HPDE6-E6E7 (cell line): ENCODE measurements at regions not wholly inside any gene's neighbourhood (a gene's known extent, or its start where the extent isn't known, plus 50 kb on each side); places are given as distances from the start of the nearest gene placed in this dataset.
"Not testable (repeated sequence)": the region's sequence is repeated elsewhere in the genome, so short reads cannot be mapped to it uniquely, and the experiment has no call there.

Source experiments
- DNase-seq: peaks from one replicate; pipeline ENCODE4 v3.0.0; 2011; ENCODE audit warnings: missing footprints; ENCODE audit errors: extremely low spot score

DNA sequence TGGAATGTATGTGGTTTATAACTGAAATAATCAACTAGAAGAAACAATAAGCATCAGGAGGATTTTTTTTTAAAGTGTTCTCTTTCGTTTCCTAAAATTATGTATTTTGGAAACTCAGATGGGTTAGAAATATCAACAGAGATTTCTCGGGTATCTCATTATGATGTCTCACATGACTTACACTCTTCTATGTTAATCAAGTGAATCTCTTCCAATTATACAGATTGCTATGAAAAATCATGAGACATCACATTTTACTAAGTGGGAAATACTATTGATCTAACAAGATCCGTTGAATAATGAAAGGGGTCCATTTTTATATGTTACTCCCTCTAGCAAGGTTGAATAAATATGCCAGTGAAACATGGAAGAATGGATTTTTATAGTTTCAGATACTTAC, 54.7 kb upstream of the NRIP1 start:
- DNase-seq: no peak

DNA sequence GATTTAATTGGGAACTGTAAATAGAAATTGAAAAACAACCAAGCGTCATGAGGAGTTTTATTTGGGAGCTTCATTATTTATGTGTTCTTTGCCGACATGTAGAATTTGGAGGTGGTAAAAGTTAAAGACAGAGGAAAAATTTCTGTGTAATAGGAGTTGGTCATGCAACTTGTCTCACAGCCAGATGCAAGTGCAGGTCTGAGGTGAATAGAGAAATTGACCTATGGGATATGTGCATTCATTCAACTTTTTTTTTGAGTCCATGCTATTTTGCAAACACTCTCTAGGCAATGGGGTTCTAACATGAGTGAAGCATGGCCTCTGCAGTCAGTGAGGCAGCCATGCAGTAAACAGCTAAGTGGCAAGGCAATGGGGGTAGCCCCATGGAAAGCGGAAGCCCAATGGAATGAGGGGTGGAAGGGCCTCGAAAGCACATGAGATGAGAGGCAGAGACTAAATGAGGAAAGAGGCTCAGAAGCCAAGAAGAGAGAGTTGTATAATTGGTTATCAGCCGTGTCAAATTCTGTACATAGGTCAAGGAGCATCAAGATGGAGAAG, 56.4 kb upstream of the NRIP1 start:
- DNase-seq: no peak

DNA sequence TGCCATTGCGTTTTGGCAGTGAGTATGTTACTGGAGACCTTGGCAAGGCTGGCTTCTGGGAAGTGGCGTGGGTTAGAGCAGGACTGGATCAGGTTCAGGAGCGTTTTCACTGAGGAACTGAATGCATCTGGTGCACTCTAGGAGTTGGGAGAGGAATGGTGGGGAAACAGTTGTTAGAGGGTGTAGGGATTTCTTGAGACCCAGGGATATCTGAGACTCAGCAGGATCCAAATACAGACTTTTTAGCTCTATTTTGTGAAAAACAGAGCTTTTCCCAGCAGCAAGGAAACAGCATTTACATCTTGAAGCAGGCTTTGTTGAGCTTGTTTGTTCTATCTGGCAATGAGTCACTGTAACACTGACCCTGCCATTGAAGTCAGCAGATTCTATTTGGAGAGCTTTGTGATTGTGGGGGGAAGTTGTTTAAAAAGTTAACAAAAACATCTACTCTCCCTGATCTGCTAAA, 56.9 kb upstream of the NRIP1 start:
- no peak for DNase-seq

DNA sequence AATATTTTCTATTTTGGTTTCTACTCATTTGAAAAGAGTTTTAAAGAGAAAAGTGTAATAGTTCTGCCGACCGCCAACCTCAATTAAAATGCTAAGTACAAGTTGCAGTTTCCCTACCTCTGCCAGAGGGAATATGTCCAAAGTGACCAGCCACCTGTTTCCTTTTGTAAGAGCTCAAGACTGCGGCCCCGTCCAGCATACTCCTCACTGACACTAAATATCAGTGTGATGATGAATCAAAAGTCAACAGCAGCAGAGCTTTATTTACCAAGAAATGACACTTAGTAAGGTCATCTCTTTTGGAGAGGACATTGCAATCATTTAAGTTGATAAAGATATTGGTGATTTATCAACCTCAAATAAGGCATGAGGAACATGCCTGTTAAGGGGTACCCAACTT, 57.4 kb upstream of the NRIP1 start:
- DNase-seq: no peak

DNA sequence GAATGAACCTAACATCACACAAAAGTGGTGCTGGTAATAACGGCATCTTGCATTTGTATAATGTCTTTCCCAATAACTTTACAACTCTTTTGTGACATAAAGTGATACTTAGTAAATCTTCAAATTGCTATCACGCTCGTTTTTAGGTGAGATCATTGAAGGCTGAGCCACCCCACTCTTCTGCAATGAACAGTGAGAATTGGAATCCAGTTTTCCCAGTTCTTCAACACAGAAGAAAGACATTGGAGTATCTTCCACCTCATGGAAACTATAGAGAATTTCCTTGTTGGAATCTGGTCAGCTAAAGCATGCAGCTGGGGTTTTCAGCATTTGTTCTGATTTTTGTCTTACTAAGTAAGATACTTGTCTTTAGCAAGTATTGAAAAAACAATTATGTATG, 59.9 kb upstream of the NRIP1 start:
- DNase-seq: no peak

DNA sequence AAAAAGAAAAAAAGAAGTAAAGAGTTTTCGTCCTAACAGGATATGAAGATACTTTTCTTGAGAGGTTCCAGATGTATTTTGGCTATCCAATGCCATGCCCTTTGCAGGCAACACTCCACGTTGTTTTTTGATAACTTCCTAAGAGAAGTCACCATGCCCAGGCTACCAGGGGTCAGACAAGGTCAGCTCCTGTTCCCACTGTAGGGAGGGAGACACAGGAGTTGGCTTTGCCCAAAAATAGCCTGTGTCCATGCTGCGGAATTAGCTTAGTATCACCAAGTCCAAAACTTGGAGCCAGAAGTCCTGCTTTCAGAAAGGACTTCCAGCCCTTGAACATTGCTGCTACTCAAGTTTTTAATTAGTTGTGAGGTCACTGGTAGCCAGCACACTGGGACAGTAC, 62.1 kb upstream of the NRIP1 start:
- DNase-seq: no peak

DNA sequence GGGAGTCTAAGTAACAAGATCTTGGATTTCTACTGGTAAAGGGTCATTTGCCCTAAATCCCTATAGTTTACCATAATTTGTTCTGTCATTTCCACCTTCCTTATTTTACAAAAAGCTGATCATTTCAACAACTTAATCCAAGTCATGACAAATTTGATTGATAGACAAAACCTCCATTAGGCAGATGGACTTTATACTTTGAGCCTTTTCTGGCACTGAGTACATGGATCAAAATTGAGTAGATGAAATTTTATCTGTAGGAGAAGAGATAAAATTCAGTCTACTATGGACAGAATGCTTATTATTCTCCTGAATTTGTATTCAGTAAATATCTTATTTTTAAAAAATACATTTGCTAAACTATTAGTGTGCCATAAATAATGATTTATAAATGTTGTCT, 62.6 kb upstream of the NRIP1 start:
- no peak for DNase-seq

DNA sequence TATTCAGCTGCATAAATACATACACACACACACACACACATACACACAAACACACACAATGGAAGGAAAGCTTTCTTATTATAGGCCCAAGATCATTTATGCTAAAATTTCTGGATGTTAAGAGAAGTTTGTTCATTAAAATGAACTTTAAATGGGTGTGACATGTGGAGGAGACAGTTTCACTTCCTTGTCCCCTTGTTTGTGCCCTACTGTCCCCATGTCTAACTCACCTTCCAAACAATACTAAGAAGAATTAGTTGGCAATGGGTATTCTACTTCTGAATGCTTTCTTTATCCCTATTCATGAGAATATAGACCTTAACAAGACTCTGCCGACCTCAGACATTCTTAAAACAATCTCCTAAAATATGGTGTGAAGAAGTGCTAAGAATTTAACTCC, 63.5 kb upstream of the NRIP1 start:
- DNase-seq: no peak

DNA sequence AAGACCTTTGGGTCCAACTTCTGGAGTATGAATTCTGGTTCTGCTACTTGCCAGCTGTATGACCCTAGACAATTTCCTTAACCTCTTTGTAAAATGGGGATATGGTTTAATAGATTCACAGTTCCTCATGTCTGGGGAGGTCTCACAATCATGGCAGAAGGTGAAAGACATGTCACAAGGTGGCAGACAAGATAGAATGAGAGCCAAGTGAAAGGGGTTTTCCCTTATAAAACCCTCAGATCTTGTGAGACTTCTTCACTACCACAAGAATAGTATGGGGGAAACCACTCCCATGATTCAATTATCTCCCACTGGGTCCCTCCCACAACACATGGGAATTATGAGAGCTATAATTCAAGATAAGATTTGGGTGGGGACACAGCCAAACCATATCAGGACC, 63.9 kb upstream of the NRIP1 start:
- DNase-seq: not testable (repeated sequence)

DNA sequence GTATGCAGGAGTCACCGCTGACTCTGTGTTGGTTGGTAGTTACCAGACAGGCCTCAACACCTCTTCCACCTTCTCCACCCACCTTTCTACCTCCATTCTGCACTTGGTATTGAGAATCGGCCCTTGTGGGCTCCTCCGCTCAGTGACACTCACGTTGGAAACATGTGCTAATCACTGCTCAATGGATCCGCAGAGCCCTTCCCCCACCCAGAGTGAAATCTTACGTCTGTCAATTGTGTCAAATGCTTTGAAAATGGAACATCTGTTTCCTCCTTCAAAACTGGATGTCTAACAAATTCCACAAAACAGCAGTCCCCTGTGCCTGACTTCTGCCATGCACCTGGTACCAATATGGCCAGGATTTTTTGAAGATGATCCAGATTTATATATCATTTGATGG, 65.5 kb upstream of the NRIP1 start:
- no peak for DNase-seq

DNA sequence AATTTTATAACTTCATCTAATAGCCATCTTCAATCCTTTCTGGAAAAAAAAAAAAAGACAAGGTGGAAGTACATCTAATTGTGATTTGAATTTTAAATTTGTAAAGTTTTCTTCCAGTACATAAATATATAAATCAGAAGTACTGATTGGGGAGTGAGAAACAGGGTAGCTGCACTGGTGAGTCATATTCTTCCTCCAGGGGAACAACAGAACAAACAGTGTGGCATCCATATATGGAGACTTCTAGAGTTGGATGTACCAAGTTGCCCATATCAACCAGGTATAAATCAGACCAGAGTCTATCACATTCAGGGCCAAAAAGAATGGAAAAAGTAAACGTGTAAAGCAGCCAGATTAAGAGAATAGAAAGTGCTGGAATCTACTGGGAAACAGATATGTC, 66.0 kb upstream of the NRIP1 start:
- DNase-seq: no peak

DNA sequence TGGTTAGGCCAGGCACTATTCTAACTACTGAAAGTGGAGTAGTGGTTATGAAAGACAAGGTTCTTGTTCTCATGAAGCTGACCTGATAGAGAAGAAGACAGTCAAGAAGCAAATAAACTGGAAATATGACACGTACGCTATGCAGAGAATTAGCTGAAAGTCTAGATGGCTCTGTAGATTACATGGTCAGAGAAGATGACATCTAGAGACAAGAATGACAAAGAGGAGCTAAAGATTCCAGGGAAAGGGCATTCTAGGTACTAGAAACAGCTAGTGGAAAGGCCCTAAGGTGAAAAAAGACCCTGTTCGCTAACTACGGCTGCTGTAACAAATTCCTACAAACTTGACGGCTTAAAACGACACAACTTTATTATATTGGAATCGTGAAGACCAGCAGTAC, 68.0 kb upstream of the NRIP1 start:
- no peak for DNase-seq

DNA sequence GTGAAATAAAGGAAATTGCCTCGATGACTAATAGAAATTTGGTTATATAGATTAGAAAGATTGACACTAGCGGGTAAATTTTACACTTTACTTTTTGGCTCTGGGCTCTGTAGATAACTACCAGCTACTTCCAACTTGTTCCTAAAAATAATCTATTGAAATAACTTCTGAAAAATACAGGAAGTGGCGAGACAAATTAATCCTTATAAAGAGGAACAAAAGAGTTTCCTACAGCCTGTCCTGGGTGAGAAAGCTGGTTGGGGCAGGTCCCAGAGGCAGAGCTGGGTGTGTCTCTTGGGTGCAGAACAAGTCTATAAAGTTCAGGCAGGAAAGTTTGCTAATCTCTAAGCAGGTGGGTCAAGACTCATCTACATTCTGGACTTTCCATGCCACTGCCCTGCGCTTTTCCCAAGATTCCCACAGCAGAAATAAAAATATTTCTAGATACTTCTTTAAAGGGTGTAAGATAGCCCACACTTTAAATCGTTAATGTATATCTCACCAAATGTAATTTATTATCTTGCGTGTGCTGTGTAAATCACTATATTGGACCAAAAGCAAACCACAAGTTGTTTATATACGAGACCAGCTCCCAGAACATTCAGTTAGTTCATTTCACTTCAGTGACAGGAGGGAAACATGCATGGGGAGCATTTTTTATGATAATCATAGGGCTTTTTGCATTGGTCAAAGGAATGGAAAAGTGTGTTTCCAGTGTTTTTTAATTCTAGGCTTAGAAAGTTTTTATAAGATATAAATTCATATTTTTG, 70.1 kb upstream of the NRIP1 start:
- no peak for DNase-seq

DNA sequence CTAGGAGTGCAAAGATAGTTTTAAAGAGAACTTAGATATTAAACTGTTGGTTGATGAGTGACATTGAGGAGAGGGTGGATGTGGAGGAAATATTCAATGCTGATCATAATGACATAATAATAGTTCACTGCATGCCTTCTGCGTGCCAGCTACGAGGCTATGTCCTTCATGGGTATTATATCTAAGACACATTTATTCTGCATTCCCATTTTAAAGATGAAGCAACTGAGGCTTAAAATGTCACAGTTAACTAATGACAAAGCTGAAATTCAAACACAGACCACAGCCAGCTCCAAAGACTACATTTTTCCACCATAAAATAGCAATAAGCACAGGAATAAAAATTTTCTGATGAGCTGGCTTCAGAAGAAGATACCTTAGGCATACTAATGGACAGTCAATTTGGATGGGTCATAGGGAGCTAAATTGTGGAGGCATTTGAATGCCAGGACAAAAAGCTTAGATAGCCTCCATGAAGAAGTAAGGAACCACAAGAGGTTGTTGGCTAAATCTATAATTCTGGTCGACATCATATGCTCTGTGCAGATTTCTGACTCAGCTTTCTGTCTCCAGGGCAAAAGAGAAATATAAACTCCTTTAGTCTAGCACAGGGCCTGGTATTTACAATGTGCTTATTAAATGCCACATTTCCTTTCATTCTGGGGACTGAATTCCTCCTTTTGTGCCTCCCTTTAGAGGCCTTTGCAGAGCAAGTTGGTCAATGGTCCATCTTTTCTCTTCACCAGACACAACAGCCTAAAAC, 71.2 kb upstream of the NRIP1 start:
- DNase-seq: no peak

DNA sequence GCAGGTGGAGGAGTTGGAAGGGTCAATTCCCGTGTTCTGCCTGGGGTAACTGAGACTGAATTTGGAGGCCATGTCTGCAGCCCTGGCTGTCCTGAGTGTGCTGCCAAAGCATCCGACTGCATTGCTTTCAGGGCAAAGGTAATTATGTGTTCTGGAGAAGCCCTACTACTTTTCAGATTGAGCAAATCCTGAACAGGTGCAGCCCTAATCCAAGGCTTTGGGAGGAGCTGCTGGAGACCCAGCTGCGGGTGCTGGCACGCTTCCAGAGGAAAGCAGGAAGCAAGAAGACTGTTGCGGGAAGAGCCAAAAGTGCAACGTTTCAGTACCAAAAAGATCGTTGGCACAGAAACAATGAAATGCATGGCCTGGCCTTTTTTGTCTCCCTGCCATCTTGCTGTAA, 73.7 kb upstream of the NRIP1 start:
- no peak for DNase-seq

DNA sequence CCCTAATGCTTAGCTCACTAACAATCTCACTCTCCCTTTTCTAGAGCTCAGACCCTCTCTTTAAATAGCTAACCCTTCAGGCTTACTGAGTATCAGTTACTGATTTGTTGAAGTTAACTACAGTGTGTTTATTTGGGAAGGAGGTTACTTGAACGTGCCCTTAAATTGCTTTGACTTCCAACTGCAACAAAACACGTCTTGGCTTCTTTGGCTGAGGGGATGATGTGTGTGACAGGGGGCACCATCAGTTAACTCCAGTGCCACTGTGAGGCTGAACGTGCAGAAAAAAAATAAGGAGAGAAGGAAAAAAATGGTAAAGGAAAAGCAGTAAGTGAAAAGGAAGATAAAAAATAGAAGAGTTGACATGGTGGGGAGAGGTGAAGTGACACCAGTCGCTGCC, 75.1 kb upstream of the NRIP1 start:
- no peak for DNase-seq

DNA sequence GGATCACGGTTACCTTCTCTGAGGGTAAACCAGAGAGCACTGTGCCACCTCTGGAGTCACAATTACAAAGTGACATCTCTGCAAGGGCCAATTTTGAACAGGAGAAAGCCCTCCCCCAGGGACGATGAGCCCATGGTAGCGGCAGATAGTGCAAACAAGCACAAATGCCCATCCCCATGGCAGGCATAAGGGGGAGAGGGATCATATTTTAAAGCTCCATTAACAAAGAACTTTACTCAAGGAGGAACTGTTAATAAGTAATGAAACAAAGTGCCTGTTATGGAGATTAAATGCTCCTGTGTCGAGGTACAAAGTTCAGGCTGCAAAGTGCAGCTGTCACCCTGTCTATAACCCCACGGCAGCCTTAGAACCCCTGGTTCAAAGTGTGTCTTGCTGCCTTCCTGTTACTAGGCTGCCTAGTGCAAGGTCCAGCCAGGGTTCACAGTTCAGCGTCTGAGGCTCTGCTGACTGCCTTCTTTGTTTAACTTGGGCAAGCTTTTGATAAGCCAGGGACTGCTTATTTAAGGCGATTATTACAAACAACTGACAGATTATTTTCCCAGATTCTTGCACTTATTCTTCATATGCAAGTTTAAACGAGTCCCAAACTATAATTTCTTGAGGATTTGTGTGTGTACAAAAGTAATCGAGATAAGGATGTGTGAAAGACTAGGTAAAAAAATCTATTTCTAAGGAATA, 75.7 kb upstream of the NRIP1 start:
- DNase-seq: no peak

DNA sequence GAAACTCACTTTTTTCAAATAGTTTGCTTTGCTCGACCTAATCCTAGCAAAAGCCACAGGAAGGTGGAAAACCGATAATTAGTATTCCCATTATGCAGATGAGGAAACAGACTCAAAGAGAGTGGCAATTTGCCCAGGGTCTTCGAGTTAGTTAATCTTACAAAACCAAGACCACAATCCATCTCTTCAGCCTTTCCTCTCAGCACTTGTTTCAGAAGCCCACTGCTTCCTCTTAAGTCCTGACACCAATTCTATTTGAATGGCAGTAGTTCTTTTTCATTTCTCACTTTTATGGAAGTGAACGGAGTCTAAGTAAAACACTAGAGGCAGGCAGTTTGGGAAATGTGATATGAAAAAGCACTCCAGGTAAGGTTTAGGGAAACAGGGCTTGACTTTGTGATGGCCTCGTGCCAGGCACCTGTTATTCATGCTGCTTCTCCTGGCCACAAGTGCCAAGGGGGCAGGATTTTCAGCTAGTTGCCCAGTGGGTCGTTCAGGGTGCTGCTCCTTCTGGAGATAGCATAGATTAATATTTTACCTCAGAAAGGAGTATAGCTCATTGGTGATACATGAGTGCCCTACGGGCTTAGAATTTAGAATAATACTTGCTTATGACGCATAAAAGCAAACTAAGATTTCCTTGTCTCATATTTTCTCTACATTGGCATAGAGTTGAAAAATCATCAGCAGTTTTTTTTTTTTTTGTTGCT, 76.6 kb upstream of the NRIP1 start:
- no peak for DNase-seq

DNA sequence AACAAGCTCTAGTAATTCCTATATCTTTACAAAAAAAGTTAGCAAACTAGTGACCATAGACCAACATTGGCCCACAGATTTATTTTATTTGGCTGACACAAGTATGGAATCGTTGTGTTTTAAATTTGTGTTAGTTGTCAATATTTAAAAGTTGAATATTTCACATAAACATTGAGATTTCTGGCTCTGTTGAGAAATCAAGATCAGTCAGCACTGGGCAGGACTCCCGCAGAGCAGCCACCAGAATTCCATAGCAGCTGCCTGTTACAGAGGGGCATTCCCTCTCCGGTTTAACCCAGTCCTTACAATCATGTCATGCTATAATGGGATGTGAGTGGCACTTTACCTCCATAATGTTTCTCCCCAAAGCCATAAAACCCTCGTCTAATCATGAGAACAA, 79.2 kb upstream of the NRIP1 start:
- DNase-seq: no peak

DNA sequence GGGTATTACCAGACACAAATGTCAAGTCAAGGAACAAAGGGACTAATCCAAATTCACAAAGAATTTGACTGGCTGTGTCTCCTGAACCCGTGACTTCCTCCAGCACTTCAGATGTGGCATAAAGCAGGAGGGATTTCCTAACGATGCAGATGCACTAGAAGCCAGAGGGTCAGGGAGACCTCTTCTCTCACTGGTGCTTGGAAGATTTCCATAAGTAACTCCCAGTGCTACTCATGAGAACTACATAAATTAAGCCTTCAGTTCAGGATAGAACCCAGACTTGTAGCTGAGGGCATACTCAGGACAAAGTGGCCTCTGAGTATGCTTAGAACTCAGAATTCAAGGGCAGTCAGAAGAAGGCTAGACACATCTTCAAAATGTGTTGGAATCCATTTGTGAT, 83.6 kb upstream of the NRIP1 start:
- no peak for DNase-seq

DNA sequence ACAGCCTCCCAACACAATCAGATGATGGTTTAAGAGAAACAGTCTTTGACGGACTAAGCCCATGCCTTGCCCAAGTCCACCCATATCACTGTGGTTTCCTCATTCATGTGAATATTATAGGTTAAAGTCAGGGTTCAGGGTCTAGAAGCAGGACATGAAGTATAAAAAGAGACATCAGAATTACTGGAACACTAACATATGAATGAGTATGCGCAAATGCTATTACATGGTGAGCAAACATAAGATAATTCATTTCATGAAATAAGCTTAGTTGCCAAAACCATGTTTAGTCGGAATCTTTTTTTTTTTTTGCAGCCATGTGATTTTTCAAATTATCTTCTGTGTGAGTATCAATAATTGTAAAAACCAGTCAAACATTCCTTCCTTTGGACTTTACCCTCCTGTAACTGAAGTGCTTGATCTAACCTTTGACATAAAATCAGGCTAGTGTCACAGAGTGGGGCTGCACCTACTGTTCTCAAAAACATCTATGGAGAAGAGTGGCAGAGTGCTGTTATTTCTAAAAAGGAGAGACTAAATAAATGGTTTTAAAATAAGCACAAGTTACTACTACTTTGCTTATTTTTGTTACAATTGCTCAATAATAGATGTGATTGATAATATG, 84.9 kb upstream of the NRIP1 start:
- no peak for DNase-seq
